Embryonic facial prominence (tissue), 1 donor: ENCODE measurements at regions not wholly inside any gene's neighbourhood (a gene's known extent, or its start where the extent isn't known, plus 50 kb on each side); places are given as distances from the start of the nearest gene placed in this dataset.
"Not testable (repeated sequence)": the region's sequence is repeated elsewhere in the genome, so short reads cannot be mapped to it uniquely, and the experiment has no call there.

Experiments
- DNase-seq: peaks from one replicate; pipeline ENCODE4 v3.0.0-alpha.2; 2016; ENCODE audit errors: extremely low spot score

DNA sequence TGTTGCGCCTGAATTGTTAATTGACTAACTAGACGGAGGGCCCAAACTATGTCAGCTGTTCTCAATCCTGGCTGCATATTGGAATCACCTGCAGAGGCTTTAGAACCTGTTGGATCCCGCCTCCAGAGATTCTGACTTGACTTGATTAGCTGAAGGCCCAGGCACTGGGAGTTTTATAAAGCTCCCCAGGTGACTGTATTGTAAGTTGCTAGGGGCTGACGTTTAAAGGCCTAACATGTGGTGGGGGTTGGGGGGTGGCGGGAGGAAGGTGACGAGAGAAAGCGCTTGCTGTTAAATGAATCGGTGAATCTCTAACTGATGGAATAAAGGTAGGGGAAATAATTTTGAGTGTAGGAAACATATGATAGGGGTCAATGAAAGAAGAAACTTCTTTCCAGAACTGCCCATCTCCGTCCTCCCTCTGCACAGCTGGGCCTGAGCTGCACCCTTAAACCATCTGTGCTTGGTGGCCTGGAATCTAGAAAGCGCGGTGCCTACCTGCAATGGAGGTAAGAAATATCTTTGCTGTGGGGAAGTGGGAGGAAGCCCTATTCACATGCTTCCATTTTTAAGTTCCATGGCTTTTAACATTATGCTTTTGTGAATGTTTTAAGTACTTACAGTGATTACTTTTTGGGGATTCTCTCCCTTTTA lies 225.0 kb upstream of the FAM3C start:
- no peak for DNase-seq

DNA sequence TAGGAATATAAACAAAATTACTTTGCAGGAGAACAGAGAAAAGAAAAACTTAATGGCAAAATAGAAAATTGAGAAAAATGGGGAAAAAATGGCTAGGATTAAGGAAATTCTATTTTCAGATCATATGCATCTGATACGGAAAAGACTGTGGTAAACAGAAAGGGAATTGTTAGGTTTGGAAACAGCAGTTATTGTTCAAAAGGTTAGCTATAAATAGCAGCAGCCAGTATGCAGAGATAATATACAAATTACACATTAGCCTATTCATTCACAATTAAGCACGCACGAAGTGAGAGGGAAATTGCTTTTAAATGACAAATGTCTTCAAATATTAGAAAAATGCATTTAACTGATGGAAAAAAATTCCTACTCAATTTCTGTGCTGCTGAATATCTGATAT lies 224.1 kb upstream of the FAM3C start:
- no peak for DNase-seq

DNA sequence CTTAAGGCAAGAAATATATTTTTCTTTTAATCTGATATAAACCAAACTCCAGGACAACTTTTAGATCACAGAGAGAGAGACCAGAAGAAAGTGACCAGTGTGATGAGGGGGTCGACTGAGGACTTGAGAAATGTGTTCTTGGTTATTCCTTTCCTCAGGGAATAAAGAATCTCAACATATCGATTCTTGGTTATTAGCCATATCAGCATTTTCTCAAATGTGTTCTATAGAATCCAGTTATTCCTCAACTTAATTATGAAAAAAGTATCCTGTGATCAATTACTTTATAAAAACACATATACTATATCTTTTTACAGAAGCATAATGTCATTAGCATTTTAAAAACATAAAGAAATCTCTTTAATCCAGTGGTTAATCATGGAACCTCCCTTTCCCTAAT lies 222.1 kb upstream of the FAM3C start:
- no peak for DNase-seq

DNA sequence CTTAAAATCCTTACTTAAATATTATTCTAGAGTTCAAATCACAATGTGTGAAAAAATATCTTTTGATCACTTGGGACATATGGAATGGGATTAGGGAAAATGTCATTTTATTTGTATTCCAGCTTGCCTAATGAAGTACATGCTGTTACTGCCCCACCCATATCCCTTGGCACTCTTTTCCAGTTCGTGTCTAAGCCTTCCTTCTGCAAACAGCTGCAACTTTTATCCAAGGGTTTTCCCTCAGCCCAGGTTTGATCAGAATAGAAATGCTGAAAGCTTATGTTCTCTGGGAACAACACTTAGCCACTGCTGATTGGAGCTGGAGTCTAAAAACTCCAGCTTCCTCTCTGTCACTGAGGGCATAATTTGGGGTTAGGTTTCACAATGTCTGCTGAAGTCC lies 214.1 kb upstream of the FAM3C start:
- DNase-seq, result no peak

DNA sequence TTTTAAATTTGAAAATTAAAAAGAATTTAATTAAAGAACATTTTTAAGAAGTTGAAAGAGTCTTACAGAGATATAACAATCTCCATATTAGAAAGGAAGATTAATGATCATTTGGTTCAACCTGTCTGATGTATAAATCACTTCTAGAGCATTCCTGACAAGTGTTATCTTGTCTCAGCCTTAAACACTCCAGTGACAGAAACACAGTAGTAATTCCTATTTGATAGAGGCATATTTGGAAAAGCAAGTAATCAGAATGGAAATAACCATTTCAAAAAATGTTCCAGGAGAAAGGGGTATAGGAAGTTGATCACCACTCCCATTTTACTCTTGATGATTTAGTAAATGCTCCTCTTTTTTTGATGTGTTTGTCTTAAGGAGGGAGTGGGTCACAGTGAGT lies 213.1 kb upstream of the FAM3C start:
- no peak for DNase-seq

DNA sequence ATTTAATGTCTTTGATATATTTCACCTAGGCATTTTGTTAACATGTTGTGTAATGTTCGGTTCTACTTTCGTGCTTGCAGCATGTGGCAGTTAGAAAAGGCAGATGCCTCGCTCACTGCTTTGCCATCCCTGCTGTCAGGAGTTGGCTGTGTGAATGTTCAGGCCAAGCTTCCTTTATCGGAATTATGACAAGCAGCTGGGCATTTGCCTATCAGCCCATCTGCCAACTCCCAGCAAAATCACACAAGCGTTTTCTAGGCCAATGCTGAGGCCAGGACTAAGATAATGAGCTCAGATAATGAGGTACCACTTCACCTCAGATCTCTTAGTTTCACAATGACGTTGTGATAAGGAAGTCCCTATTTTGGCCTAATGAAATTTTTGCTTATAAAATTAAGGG lies 212.7 kb upstream of the FAM3C start:
- no peak for DNase-seq

DNA sequence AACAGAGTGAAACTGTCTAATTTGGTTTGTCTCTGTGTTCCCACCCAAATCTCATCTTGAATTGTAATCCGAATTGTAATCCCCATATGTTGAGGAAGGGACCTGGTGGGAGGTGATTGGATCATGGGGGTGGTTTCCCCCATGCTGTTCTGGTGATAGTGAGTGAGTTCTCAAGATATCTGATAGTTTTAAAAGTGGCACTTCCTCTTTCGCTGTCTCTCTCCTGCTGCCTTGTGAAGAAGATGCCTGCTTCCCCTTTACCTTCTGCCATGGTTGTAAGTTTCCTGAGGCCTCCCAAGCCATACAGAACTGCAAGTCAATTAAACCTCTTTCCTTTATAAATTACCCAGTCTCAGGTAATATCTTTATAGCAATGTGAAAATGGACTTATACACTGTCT lies 212.1 kb upstream of the FAM3C start:
- DNase-seq, result not testable (repeated sequence)

DNA sequence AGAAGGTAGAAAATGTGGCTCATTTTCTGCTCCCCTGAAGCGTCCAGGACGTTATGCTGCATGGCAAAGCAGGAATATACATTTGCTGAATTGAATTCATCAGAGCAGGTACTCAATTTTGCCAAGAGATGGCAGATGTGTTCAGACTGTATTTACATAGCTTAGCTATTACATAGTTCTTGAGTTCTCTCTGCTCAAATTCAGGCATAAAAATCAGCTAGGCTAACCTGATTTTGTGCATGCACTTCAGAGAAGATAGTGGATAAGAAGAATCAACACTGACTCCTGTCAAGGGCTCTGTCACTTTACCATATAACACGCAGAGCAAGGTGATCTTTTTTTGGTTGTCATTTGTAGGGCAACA lies 209.2 kb upstream of the FAM3C start:
- peak; percentile 49 for DNase-seq

DNA sequence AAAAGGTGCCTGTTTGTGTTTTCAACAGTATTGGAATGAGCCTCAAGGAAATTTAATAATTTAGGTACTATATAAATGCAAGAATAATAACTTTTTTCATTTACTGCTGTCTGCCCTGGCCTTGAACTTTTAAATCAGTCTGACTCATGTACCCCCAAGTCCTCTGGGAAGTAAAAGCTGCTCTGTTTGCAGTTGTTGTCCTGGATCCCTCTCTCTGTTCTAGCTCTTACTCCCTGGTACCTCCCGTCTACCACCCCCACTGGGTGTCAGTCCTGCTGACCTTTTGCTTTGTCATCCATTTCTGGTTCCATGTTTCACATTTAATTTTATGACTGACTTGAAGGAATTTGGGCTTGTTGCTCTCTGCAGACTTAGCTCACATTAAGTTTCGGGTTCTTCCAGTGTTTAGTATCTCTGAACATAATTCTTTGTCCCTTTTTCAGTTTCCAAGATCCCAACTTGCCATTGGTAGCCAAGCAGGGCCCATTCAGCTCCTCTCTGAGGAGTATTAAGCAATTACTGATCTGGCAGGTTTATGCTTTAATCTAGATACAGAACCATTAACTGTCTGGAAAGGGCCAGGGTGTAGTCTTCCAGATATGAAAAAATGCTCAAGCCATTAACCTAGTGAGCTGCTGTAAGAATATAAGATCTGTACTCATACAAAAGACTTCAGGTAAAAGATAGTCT lies 208.7 kb upstream of the FAM3C start:
- DNase-seq, result no peak

DNA sequence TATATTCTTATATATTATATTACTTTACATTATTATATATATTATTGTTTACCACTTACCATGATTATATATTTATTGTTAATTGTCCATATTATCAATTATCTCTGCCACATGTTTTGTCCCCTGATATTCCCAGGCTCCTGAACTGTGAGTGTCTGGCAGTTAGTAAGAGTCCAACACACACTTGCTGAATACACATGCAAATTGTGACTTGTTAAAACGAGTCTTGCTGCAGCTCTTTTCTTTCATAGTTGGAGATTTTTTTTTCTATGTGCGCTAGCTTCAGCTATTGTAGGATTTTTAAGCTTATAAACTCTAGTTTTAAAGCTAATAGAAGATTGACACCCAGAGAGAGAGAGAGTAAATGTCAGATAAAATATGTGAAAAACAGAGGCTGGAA lies 207.8 kb upstream of the FAM3C start:
- no peak for DNase-seq

DNA sequence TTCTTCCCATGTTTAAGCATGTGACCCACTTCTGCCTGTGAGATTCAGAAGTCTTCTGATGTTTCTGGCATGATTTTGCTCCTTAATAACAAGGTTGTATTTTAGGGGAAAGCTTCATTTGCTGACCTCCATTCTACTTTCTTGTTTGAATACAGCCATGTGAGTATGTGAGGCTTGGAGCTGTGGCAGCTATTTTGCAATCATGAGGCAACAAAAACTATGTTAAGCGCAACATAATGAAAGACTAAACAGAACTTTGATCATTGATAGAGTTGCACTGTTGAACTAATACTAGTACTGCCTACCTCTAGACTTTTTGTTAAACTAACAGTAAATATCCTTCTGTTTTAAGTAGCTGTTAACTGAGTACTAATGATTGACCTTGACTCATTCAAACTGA lies 203.8 kb upstream of the FAM3C start:
- no peak for DNase-seq

DNA sequence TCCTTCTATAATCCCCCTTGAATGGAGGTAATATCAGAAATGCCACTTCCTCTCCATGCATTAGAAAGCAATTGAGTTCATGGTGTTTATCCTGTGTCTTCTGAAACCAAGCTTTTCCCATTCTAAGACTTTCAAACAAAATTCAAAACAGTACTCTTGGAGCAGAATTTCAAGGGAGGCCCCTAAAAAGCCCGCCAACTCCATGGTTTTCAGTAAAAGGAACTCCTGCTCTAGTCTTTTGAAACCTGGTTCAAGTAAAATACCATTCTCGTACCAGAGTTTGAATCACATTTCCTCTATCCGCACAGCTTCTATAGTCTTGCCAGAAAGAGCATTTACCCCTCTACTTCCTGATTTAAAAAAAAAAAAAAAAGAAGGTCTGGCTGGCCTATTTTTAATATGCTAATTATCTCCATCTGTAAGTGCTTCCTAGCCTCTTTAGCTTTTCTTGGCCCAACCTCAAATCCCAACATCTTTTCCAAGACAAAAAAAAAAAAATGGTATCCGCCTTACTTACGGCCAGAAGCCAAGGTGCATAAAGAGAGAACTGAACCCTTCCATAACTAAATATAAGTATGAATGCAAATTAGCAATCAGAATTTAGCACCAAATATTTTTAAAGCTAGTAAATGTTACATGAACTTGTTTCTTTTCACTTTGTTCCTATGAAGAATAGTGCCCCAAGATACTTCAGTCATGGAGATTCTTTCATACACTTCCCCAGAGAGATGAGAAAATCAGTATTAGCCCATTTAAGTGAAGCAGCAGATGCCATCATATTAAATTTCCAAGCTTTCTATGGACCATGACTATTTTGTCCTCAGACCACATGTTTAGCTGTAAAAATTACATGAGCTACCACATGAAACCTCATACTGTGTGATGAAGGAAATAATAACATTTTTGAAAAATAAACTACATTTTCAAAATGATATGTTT lies 199.9 kb upstream of the FAM3C start:
- DNase-seq, result peak; percentile 69

DNA sequence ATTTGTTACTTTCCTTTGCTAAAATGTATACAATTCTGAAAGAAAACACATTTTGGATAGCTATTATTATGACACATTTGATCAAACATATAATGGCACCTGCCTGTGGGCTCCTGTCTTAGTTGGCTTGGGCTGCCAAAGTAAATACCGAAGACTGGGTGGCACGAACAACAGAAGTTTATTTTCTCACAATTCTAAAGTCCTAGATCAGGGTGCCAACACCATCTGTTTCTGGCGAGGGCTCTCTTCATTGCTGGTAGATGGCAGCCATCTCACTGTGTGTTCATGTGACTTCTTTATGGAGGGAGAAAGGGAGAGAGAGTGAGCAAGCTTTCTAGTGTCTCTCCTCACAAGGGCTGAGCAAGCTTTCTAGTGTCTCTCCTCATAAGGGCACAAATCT lies 195.8 kb upstream of the FAM3C start:
- DNase-seq, result no peak

DNA sequence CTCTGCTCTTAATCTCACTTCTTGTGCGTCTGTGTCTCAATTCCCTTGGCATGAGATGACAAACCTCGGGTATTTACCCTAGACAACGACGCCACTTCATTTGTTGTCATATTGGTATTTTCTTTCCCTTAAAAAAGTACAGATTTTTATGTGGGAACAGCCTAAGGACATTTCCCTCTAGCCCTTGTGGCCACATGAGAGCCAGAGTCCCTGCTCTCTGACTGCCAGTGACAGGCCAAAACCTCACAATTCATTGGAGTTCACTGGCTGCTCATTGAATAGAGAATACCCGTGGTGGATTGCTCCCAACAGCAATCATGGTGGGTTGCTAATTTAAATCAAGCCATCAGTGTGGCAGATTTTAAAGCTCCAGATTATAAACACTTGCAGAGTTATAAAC lies 191.3 kb upstream of the FAM3C start:
- DNase-seq, result no peak

DNA sequence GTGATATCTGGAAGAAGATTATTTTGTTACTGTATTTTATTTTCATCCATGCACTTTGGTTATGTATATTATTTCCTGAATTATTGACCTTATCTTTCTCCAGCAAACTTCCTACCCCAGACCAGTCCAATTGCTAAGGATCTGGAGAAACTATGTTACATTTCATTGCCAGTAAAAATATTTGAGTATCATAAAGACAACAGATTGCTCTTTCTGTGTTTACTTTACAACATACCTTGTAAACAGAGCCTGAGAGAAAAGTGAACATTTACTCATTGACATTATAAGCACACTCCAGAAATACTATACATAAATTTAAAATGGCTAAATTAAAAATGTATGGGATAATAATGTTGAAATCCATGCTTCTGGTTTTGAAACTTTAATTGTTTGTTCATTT lies 186.2 kb upstream of the FAM3C start:
- DNase-seq, result no peak

DNA sequence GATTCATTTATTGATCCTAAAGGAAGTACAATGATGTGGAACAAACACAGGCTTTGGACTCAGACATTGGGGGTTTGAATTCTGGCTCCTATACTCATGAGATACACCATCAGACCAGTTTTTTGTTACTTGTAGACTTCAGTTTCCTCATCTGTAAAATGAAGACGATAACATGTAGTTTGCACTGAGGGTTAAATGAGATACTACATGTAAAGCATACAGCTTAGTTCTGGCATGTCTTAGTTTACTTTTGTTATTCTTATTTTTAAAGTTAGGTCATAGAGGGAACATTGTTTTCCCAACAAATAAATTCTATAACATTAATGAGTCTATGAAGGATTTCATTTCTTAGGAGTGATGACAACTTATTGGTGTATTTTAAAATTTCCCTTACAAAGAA lies 183.5 kb upstream of the FAM3C start:
- DNase-seq, result no peak

DNA sequence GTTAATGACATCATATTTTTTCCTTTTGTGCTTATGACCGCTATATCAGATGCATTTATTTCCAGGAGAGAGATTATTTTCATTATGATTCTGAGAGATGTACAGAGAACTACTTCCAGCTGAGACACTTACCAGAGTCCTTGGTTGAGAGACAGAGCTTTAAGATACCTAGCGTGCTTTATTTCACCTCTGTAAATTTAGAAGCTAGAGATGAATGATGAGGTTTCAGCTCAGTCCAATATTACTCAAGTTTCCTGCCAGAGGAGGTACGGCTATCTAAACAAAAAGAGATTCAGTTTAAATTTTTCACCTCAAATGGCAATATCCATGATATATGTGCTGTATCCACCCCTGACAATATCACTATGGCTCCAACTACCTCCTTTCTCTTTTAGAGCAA lies 182.6 kb upstream of the FAM3C start:
- DNase-seq, result no peak

DNA sequence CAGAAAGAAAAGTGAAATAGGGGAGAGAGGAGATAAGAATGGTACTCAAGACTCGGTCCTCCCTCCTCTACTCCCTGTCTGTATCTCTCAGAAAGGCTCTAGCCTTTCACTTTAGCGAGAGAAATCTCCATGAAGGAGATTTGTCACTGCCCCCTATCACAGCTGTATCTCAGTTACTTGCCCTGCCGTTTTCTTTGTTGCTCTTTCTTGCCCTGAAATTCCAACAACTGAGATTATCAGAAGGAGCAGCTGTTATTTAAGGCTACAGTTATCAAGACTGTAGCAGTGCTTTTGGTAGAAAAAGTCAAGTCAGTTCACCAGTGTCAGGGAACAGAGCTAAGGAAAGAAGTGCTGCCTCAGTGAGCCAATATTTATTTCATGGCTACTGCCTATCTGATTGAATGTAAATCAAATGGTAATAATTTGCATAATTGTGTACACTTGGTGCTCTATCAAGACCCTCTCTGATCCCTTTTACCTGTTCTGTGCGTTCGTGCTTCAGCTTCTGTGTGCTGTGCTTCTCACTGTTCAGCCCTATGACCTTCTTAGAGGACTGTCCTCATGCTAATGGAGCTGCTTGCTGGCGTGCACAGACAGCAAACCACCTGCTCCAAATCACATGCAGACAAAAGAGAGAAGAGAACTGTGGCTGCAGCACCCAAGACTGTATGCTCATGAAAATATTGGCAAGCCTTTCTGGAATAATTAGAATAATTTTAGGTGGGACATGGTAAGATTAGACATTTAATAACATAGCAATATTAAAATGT lies 180.2 kb upstream of the FAM3C start:
- DNase-seq, result no peak

DNA sequence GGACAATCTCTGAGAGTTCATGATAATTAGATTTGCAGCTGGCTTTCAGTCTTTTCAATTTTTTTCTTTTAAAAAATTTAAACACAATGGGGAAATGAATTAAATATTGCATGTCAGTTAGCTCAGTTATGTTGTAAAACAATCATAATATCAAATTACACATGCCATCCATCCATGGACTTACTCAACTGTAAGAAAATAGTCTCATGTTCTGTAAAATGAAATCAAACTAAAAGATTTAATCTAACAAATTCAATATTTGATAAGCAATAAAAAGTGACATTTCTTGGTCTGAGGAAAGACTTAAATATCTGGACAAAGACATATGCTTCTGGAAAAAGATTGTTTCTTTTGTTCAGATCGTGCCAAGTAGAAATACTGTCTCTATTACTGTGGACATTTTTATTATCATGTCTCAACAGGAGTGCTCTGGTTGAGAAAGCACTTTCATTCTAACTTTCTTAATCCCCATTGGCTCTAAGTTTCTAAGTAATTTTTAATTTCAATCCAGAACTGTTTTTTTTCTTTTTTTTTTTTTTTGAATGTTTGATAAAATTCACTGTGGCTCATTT lies 179.2 kb upstream of the FAM3C start:
- no peak for DNase-seq

DNA sequence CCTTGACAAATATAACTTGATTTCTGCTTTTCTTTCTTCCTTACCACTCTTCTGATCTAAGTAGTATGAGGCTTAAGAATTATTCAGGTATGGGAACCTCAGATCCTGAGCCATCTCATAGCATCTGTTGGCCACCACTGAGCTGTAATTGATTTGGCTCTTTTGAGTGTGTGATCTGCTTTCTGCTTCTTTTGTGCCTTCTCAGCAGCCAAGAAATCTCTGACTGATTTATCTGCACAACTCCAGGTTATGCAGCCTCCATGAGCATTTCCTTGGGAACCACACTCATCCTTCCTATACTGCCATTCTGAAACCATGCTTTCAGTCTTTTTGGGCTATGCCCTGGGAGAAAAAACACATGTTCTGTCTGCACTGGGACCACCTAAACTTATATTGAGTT lies 178.0 kb upstream of the FAM3C start:
- DNase-seq, result no peak

DNA sequence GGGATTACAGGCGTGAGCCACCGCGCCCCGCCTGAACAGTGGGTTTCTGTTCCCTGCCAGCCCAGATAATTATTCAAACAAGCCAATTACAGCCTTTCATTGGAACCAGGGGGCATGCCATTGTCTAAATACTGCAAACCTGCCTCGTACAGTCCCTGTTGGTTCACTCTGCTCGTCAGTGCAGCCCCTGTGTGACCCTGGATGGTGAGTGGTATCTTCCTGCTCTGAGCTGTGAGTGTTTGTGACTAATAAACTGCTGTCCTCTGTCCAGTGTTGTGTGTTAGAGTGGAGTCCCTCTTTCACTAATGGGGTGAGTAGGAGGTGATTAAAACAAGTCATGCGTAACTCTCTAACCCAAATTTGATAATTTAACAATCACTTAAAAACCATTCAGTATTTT lies 176.5 kb upstream of the FAM3C start:
- no peak for DNase-seq

DNA sequence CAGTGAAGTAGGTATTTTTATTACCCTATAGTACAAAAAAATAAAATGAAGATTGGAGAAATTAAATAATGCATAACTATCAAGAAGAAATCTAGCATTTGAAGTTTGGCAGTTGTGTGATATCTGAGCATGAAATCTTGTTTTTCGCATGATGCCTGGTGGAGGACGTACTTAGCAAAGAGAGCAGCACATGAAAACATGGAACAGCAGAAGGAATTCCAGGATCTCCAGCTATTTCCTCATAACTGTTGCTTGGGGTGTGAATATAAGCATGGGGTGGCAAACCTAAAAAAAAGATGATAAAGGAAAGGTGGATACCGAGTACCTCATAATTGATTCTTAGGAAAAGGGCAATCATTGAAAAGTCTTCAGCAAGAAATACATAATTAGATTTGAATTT lies 174.3 kb upstream of the FAM3C start:
- DNase-seq, result no peak
